Activated CD8-positive, alpha-beta T cell treated with anti-CD3 and anti-CD28 coated beads for 36 hours (primary cell): ENCODE measurements at regions not wholly inside any gene's neighbourhood (a gene's known extent, or its start where the extent isn't known, plus 50 kb on each side); places are given as distances from the start of the nearest gene placed in this dataset.

Source experiments
- ATAC-seq: fragments of 200-7000 bp; cut with Tn5 transposase; one replicate; pipeline ENCODE4 v1.10.0; 2021; ENCODE audit warnings: mild to moderate bottlenecking, moderate library complexity
- CTCF ChIA-PET: fragments of 350-600 bp; sonication (Branson Sonifier 250); formaldehyde crosslinking; loops from one replicate; lab custom pipeline; 2021; ENCODE audit warnings: antibody characterized with exemption; lab: Charles Lee
- POLR2A ChIA-PET: fragments of 350-600 bp; sonication (Branson Sonifier 250); formaldehyde crosslinking; loops from one replicate; lab custom pipeline; 2021; ENCODE audit warnings: antibody characterized with exemption; lab: Charles Lee
- DNase-seq: peaks from one replicate; pipeline ENCODE4 v3.0.0-alpha.2; 2020
- H3K27ac Mint-ChIP-seq: one replicate; pipeline ENCODE4 v1.8.0; 2021; ENCODE audit warnings: mild to moderate bottlenecking, mixed read lengths
- H3K27me3 Mint-ChIP-seq: one replicate; pipeline ENCODE4 v1.8.0; 2021; ENCODE audit warnings: mixed read lengths
- H3K36me3 Mint-ChIP-seq: one replicate; pipeline ENCODE4 v1.8.0; 2021; ENCODE audit warnings: low read depth, mixed read lengths
- H3K4me1 Mint-ChIP-seq: one replicate; pipeline ENCODE4 v1.8.0; 2021; ENCODE audit warnings: low read depth, mixed read lengths
- H3K4me3 Mint-ChIP-seq: one replicate; pipeline ENCODE4 v1.8.0; 2021; ENCODE audit warnings: mild to moderate bottlenecking, moderate library complexity, mixed read lengths
- H3K9me3 Mint-ChIP-seq: one replicate; pipeline ENCODE4 v1.8.0; 2021; ENCODE audit warnings: mixed read lengths
- CTCF ChIP-seq: fragments of 200-600 bp; IDR thresholded peaks from one replicate; pipeline ENCODE4 v1.8.0; 2022; ENCODE audit warnings: antibody characterized with exemption, mild to moderate bottlenecking
- intact Hi-C: fragments of 100-400 bp; cut with micrococcal nuclease; formaldehyde crosslinking; loops from one replicate; pipeline ENCODE4 v1.10.0; 2022

GRCh38 chr16:63169100-63169499, 1132.9 kb upstream of the CDH8 start:
- no peaks in the 10 kb centered on the region for H3K27me3 Mint-ChIP-seq
- no peaks in the 10 kb centered on the region for H3K4me1 Mint-ChIP-seq
- H3K36me3 Mint-ChIP-seq = no peaks in the 10 kb centered on the region
- CTCF ChIA-PET = no interaction called here
- POLR2A ChIA-PET = no interaction called here
- ATAC-seq (no peak), DNase-seq (no peak)
- peaks cover 16% of the 10 kb centered on the region for H3K9me3 Mint-ChIP-seq
- intact Hi-C loops = no loop called here
- TF ChIP-seq CTCF = no peak
- H3K4me3 Mint-ChIP-seq = no peak overlapping the region
- H3K27ac Mint-ChIP-seq = no peak overlapping the region

- intact Hi-C loops = no loop called here
- H3K27ac Mint-ChIP-seq = no peak overlapping the region
- H3K9me3 Mint-ChIP-seq = peaks cover 33% of the 10 kb centered on the region
- TF ChIP-seq CTCF = no peak
- no peaks in the 10 kb centered on the region for H3K27me3 Mint-ChIP-seq
- no peaks in the 10 kb centered on the region for H3K4me1 Mint-ChIP-seq
- H3K4me3 Mint-ChIP-seq = no peak overlapping the region
- ChIA-PET POLR2A (no interaction called here), CTCF (no interaction called here)
- H3K36me3 Mint-ChIP-seq = no peaks in the 10 kb centered on the region
- DNase-seq (no peak), ATAC-seq (no peak)
These were observed 1121.6 kb upstream of the CDH8 start for GRCh38 chr16:63157818-63158217.

GRCh38 chr16:63146251-63146650, 1110.0 kb upstream of the CDH8 start:
- ChIA-PET CTCF (no interaction called here), POLR2A (no interaction called here)
- peaks cover 9% of the 10 kb centered on the region for H3K9me3 Mint-ChIP-seq
- ATAC-seq (no peak), DNase-seq (no peak)
- no peak overlapping the region for H3K4me3 Mint-ChIP-seq
- H3K4me1 Mint-ChIP-seq = no peaks in the 10 kb centered on the region
- TF ChIP-seq CTCF = no peak
- no peak overlapping the region for H3K27ac Mint-ChIP-seq
- intact Hi-C loops = no loop called here
- H3K27me3 Mint-ChIP-seq = no peaks in the 10 kb centered on the region
- H3K36me3 Mint-ChIP-seq = no peaks in the 10 kb centered on the region

- H3K4me1 Mint-ChIP-seq = no peaks in the 10 kb centered on the region
- H3K36me3 Mint-ChIP-seq = no peaks in the 10 kb centered on the region
- peaks cover 11% of the 10 kb centered on the region for H3K9me3 Mint-ChIP-seq
- ATAC-seq (no peak), DNase-seq (no peak)
- ChIA-PET CTCF (no interaction called here), POLR2A (no interaction called here)
- intact Hi-C loops = no loop called here
- no peak overlapping the region for H3K4me3 Mint-ChIP-seq
- no peak overlapping the region for H3K27ac Mint-ChIP-seq
- no peaks in the 10 kb centered on the region for H3K27me3 Mint-ChIP-seq
- TF ChIP-seq CTCF = no peak
These were observed 1109.2 kb upstream of the CDH8 start for GRCh38 chr16:63145411-63145810.

- CTCF ChIA-PET = no interaction called here
- no peak for ATAC-seq
- no peak overlapping the region for H3K27ac Mint-ChIP-seq
- POLR2A ChIA-PET = no interaction called here
- intact Hi-C loops = no loop called here
- H3K4me1 Mint-ChIP-seq = no peaks in the 10 kb centered on the region
- DNase-seq = no peak
- no peak for TF ChIP-seq CTCF
- H3K27me3 Mint-ChIP-seq = no peaks in the 10 kb centered on the region
- H3K9me3 Mint-ChIP-seq = peaks cover 12% of the 10 kb centered on the region
- no peaks in the 10 kb centered on the region for H3K36me3 Mint-ChIP-seq
- no peak overlapping the region for H3K4me3 Mint-ChIP-seq
These were observed 1098.8 kb upstream of the CDH8 start for GRCh38 chr16:63135069-63135468.
